Keratinocyte (primary cell): ENCODE measurements at regions not wholly inside any gene's neighbourhood (a gene's known extent, or its start where the extent isn't known, plus 50 kb on each side); places are given as distances from the start of the nearest gene placed in this dataset.

ENCODE experiments used
- DNase-seq: peaks from one replicate; pipeline ENCODE4 v3.0.0-alpha.2; 2011; ENCODE audit warnings: low read depth, missing footprints, low spot score
- FAIRE-seq: peaks from 2 replicates; lab custom pipeline; 2011; peaks lifted over from hg19 to GRCh38; lab: Jason Lieb, UNC
- H2AFZ ChIP-seq: 2 replicates; pipeline ENCODE4 v1.6.0; 2012; ENCODE audit warnings: low read length, control low read depth, inconsistent platforms; ENCODE audit not compliant: control insufficient read depth
- H3K27ac ChIP-seq: 2 replicates; pipeline ENCODE4 v1.5.1; 2011; ENCODE audit warnings: low read length; ENCODE audit not compliant: control insufficient read depth, insufficient read depth
- H3K27me3 ChIP-seq: 3 replicates; pipeline ENCODE4 v1.6.0; 2011; ENCODE audit warnings: low read length; ENCODE audit not compliant: control insufficient read depth, insufficient read depth; ENCODE audit errors: extremely low read depth
- H3K36me3 ChIP-seq, 2 experiments: 2 replicates in 1 of 2; 3 replicates in 1 of 2; pipeline ENCODE4 v1.5.1; 2011; ENCODE audit warnings: low read length in 2 of 2, mild to moderate bottlenecking in 1 of 2; ENCODE audit not compliant: control insufficient read depth in 2 of 2, insufficient read depth in 2 of 2; ENCODE audit errors: extremely low read depth in 1 of 2
- H3K4me1 ChIP-seq: 3 replicates; pipeline ENCODE4 v1.5.1; 2011; ENCODE audit warnings: low read length; ENCODE audit not compliant: control insufficient read depth, insufficient read depth; ENCODE audit errors: extremely low read depth
- H3K4me2 ChIP-seq: 3 replicates; pipeline ENCODE4 v1.6.0; 2011; ENCODE audit warnings: low read depth, low read length; ENCODE audit not compliant: control insufficient read depth, insufficient read depth; ENCODE audit errors: extremely low read depth
- H3K4me3 ChIP-seq, 3 experiments: fragments of 200-600 bp in 1 of 3; sonication (generic) in 1 of 3; 2 replicates in 2 of 3; 3 replicates in 1 of 3; pipeline ENCODE4 v1.5.1; 2011 to 2016; ENCODE audit warnings: low read length in 3 of 3, mild to moderate bottlenecking in 3 of 3, control low read depth in 2 of 3, inconsistent platforms in 1 of 3, low read depth in 1 of 3, mixed read lengths in 1 of 3, mixed run types in 1 of 3, moderate library complexity in 1 of 3; ENCODE audit not compliant: control insufficient read depth in 2 of 3, insufficient read depth in 2 of 3; ENCODE audit errors: extremely low read depth in 1 of 3
- H3K79me2 ChIP-seq: 2 replicates; pipeline ENCODE4 v1.6.0; 2012; ENCODE audit warnings: low read length; ENCODE audit not compliant: control insufficient read depth, insufficient read depth
- H3K9ac ChIP-seq: 3 replicates; pipeline ENCODE4 v1.6.0; 2011; ENCODE audit warnings: low read length; ENCODE audit not compliant: control insufficient read depth, insufficient read depth; ENCODE audit errors: extremely low read depth
- H3K9me1 ChIP-seq: 3 replicates; pipeline ENCODE4 v1.6.0; 2011; ENCODE audit warnings: low read length; ENCODE audit not compliant: control insufficient read depth, insufficient read depth; ENCODE audit errors: extremely low read depth
- H3K9me3 ChIP-seq: 2 replicates; pipeline ENCODE4 v1.5.1; 2012; ENCODE audit warnings: low read depth, low read length; ENCODE audit not compliant: control insufficient read depth
- H4K20me1 ChIP-seq: 3 replicates; pipeline ENCODE4 v1.6.0; 2011; ENCODE audit warnings: low read length; ENCODE audit not compliant: control insufficient read depth, insufficient read depth; ENCODE audit errors: extremely low read depth
- EZH2 ChIP-seq: IDR thresholded peaks from one replicate; pipeline ENCODE4 v1.6.1; 2012; ENCODE audit warnings: inconsistent platforms, mild to moderate bottlenecking, low read length, moderate library complexity
- dilution Hi-C: fragments of 300-500 bp; cut with MboI; formaldehyde crosslinking; loops from one replicate; pipeline ENCODE4 v1.7.0; 2020; ENCODE audit warnings: low sequenced_read_pairs; ENCODE audit not compliant: extremely low pct_ligation_motif_present
- TF ChIP-seq, protein P1 (sequence below), 3 experiments: IDR thresholded peaks in 1 of 3; conservative IDR thresholded peaks in 1 of 3; optimal IDR thresholded peaks in 1 of 3; 2 replicates in 2 of 3; 3 replicates in 1 of 3; pipeline versions ENCODE3 to v1.5.1; 2011; ENCODE audit warnings: low read length in 3 of 3, mild to moderate bottlenecking in 3 of 3, moderate library complexity in 2 of 3, control low read depth in 1 of 3, inconsistent platforms in 1 of 3; ENCODE audit not compliant: insufficient read depth in 2 of 3; ENCODE audit errors: extremely low read depth in 1 of 3

GRCh38 chr18:76691800-76692199 is 130.6 kb upstream of the ZNF236 start:
- H3K79me2 ChIP-seq = no peaks in the 10 kb centered on the region
- H3K9me1 ChIP-seq = no peaks in the 10 kb centered on the region
- no peak overlapping the region for H3K27ac ChIP-seq
- no peaks in the 10 kb centered on the region for H3K9me3 ChIP-seq
- no peak overlapping the region for H3K9ac ChIP-seq
- peaks cover 29% of the 10 kb centered on the region for H3K4me1 ChIP-seq
- H3K36me3 ChIP-seq = no peaks in the 10 kb centered on the region
- no peak overlapping the region for H3K4me3 ChIP-seq
- TF ChIP-seq EZH2 = no peak
- TF ChIP-seq, protein P1, sequence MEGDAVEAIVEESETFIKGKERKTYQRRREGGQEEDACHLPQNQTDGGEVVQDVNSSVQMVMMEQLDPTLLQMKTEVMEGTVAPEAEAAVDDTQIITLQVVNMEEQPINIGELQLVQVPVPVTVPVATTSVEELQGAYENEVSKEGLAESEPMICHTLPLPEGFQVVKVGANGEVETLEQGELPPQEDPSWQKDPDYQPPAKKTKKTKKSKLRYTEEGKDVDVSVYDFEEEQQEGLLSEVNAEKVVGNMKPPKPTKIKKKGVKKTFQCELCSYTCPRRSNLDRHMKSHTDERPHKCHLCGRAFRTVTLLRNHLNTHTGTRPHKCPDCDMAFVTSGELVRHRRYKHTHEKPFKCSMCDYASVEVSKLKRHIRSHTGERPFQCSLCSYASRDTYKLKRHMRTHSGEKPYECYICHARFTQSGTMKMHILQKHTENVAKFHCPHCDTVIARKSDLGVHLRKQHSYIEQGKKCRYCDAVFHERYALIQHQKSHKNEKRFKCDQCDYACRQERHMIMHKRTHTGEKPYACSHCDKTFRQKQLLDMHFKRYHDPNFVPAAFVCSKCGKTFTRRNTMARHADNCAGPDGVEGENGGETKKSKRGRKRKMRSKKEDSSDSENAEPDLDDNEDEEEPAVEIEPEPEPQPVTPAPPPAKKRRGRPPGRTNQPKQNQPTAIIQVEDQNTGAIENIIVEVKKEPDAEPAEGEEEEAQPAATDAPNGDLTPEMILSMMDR (optimal IDR thresholded peaks at IDR 0.05 in 1 of 3, IDR thresholded peaks at IDR 0.05 in 1 of 3, conservative IDR thresholded peaks at IDR 0.05 in 1 of 3; ENCODE audit: extremely low read depth in 1 of 3, insufficient read depth in 2 of 3, low read length in 3 of 3) = no peak
- FAIRE-seq = no peak
- peaks cover 20% of the 10 kb centered on the region for H3K27me3 ChIP-seq
- no peak overlapping the region for H2AFZ ChIP-seq
- DNase-seq = no peak
- H3K4me2 ChIP-seq = no peak overlapping the region
- H4K20me1 ChIP-seq = no peaks in the 10 kb centered on the region
- dilution Hi-C loops = no loop called here

GRCh38 chr18:76689646-76690264 is 132.6 kb upstream of the ZNF236 start:
- peaks cover 33% of the 10 kb centered on the region for H3K4me1 ChIP-seq
- peak overlapping the region; percentile 8 for H2AFZ ChIP-seq
- dilution Hi-C loops = no loop called here
- no peaks in the 10 kb centered on the region for H3K9me1 ChIP-seq
- FAIRE-seq = peak; percentile 36
- no peak overlapping the region for H3K27ac ChIP-seq
- no peaks in the 10 kb centered on the region for H4K20me1 ChIP-seq
- H3K4me2 ChIP-seq = peak overlapping the region; percentile 58
- no peaks in the 10 kb centered on the region for H3K36me3 ChIP-seq
- H3K9me3 ChIP-seq = no peaks in the 10 kb centered on the region
- H3K79me2 ChIP-seq = no peaks in the 10 kb centered on the region
- TF ChIP-seq EZH2 = no peak
- TF ChIP-seq, protein P1 (optimal IDR thresholded peaks at IDR 0.05 in 1 of 3, IDR thresholded peaks at IDR 0.05 in 1 of 3, conservative IDR thresholded peaks at IDR 0.05 in 1 of 3; ENCODE audit: extremely low read depth in 1 of 3, insufficient read depth in 2 of 3, low read length in 3 of 3) = peak in 2 of 3 experiments; percentile 26 to 40
- no peak overlapping the region for H3K9ac ChIP-seq
- H3K27me3 ChIP-seq = peaks cover 20% of the 10 kb centered on the region
- H3K4me3 ChIP-seq = no peak overlapping the region
- DNase-seq = no peak
